GM12878 (cell line): ENCODE measurements at regions not wholly inside any gene's neighbourhood (a gene's known extent, or its start where the extent isn't known, plus 50 kb on each side); places are given as distances from the start of the nearest gene placed in this dataset.

ENCODE experiments used
- ATAC-seq: fragments of 200-7000 bp; cut with Tn5 transposase; 3 replicates; pipeline ENCODE4 v1.9.1; 2020; ENCODE audit warnings: mild to moderate bottlenecking, moderate library complexity
- BruUV-seq: library from RNA; stranded (reverse); fragments of 400-500 nt; replicated peaks from 2 replicates; lab custom pipeline; 2021; lab: Mats Ljungman, UMichigan
- CTCF ChIA-PET: fragments of 300-600 bp; sonication (Branson Sonifier 250); formaldehyde crosslinking; extraction: SDS; loops from one replicate; lab custom pipeline; 2021; ENCODE audit warnings: inconsistent platforms; lab: Yijun Ruan, JAX
- POLR2A ChIA-PET: fragments of 350-600 bp; formaldehyde crosslinking; extraction: SDS; loops from one replicate; lab custom pipeline; 2021; ENCODE audit warnings: inconsistent platforms; lab: Charles Lee
- RAD21 ChIA-PET: fragments of 300-600 bp; sonication (Branson Sonifier 250); formaldehyde crosslinking; loops from one replicate; lab custom pipeline; 2023; ENCODE audit warnings: antibody characterized with exemption; ENCODE audit not compliant: unreplicated experiment; lab: Charles Lee
- SMC1A ChIA-PET: fragments of 300-600 bp; sonication (Branson Sonifier 250); formaldehyde crosslinking; loops from one replicate; lab custom pipeline; 2023; ENCODE audit not compliant: unreplicated experiment, uncharacterized antibody; lab: Charles Lee
- DNase-seq: peaks from one replicate; pipeline ENCODE4 v3.0.0-alpha.2; 2011; ENCODE audit warnings: low read depth, low spot score
- FAIRE-seq: peaks from 3 replicates; lab custom pipeline; 2011; peaks lifted over from hg19 to GRCh38; lab: Jason Lieb, UNC
- H2AFZ ChIP-seq: 2 replicates; pipeline ENCODE4 v1.6.0; 2011; ENCODE audit warnings: low read depth, low read length, control low read depth; ENCODE audit not compliant: control insufficient read depth
- H3K27ac ChIP-seq: 2 replicates; pipeline ENCODE4 v1.5.1; 2011; ENCODE audit warnings: control low read depth; ENCODE audit not compliant: control insufficient read depth, insufficient read depth
- H3K27me3 ChIP-seq, 2 experiments: replicated peaks in 1 of 2; 2 replicates each; pipeline versions ENCODE4 v1.6.0 to v1.6.1; 2011; ENCODE audit warnings: low read length in 1 of 2; ENCODE audit not compliant: control insufficient read depth in 2 of 2, insufficient read depth in 2 of 2
- H3K36me3 ChIP-seq, 2 experiments: 2 replicates each; pipeline ENCODE4 v1.5.1; 2011; ENCODE audit warnings: low read length in 1 of 2; ENCODE audit not compliant: control insufficient read depth in 2 of 2, insufficient read depth in 2 of 2
- H3K4me1 ChIP-seq: 2 replicates; pipeline ENCODE4 v1.6.1; 2011; ENCODE audit warnings: mild to moderate bottlenecking, low read length, moderate library complexity, mixed read lengths; ENCODE audit not compliant: control insufficient read depth, insufficient read depth
- H3K4me2 ChIP-seq: 2 replicates; pipeline ENCODE4 v1.6.0; 2011; ENCODE audit warnings: control low read depth; ENCODE audit not compliant: control insufficient read depth, insufficient read depth
- H3K4me3 ChIP-seq: fragments of 200-600 bp; sonication (generic); 2 replicates; pipeline ENCODE4 v1.5.1; 2016
- H3K79me2 ChIP-seq: 2 replicates; pipeline ENCODE4 v1.6.0; 2011; ENCODE audit warnings: low read length; ENCODE audit not compliant: control insufficient read depth, insufficient read depth
- H3K9ac ChIP-seq: 2 replicates; pipeline ENCODE4 v1.8.0; 2011; ENCODE audit warnings: low read length, control low read depth, mixed read lengths; ENCODE audit not compliant: control insufficient read depth, insufficient read depth
- H3K9me3 ChIP-seq: replicated peaks from 3 replicates; pipeline ENCODE4 v1.5.1; 2011; ENCODE audit warnings: mild to moderate bottlenecking, low read length; ENCODE audit not compliant: control insufficient read depth, insufficient read depth
- H4K20me1 ChIP-seq: 2 replicates; pipeline ENCODE4 v1.6.0; 2011; ENCODE audit not compliant: control insufficient read depth, insufficient read depth
- BHLHE40 ChIP-seq, 2 experiments: fragments of 450-650 bp in 1 of 2; IDR thresholded peaks; 2 replicates each; pipeline ENCODE4 v1.6.1; 2011 to 2017; ENCODE audit warnings: low read depth in 2 of 2, borderline replicate concordance in 1 of 2, improper control_type of control experiment in 1 of 2, low read length in 1 of 2, mild to moderate bottlenecking in 1 of 2
- CREM ChIP-seq: IDR thresholded peaks from 2 replicates; pipeline ENCODE4 v1.6.1; 2014; ENCODE audit warnings: antibody characterized with exemption, low read depth
- EED ChIP-seq: sonication (generic); IDR thresholded peaks from 2 replicates; pipeline ENCODE4 v1.6.1; 2016; ENCODE audit warnings: antibody characterized with exemption, low read depth
- EGR1 ChIP-seq, 2 experiments: IDR thresholded peaks; 1 replicate in 1 of 2; 2 replicates in 1 of 2; pipeline ENCODE4 v1.6.1; 2011 to 2012; ENCODE audit warnings: low read depth in 2 of 2, low read length in 2 of 2, borderline replicate concordance in 1 of 2, mild to moderate bottlenecking in 1 of 2, moderate library complexity in 1 of 2
- JUNB ChIP-seq: IDR thresholded peaks from 2 replicates; pipeline ENCODE4 v1.6.1; 2016; ENCODE audit warnings: antibody characterized with exemption, mild to moderate bottlenecking
- KDM1A ChIP-seq: fragments of 200-600 bp; sonication (generic); IDR thresholded peaks from 2 replicates; pipeline ENCODE4 v1.6.1; 2016; ENCODE audit warnings: borderline replicate concordance
- MAX ChIP-seq: IDR thresholded peaks from 2 replicates; pipeline ENCODE4 v1.6.1; 2012; ENCODE audit warnings: low read depth, low read length, improper control_type of control experiment
- MEF2A ChIP-seq: IDR thresholded peaks from 2 replicates; pipeline ENCODE4 v1.6.1; 2011; ENCODE audit warnings: low read depth, mild to moderate bottlenecking, low read length, moderate library complexity; ENCODE audit not compliant: insufficient read depth
- MEF2B ChIP-seq: fragments of 450-650 bp; IDR thresholded peaks from 2 replicates; pipeline ENCODE4 v1.6.1; 2018; ENCODE audit warnings: mild to moderate bottlenecking, moderate library complexity; ENCODE audit not compliant: partially characterized antibody, poor library complexity, severe bottlenecking
- MXI1 ChIP-seq: fragments of 150-350 bp; IDR thresholded peaks from 2 replicates; pipeline ENCODE4 v1.6.1; 2011; ENCODE audit warnings: low read depth, mild to moderate bottlenecking, inconsistent platforms, low read length, improper control_type of control experiment
- SKIL ChIP-seq: fragments of 450-650 bp; IDR thresholded peaks from 2 replicates; pipeline ENCODE4 v1.6.1; 2017; ENCODE audit warnings: mild to moderate bottlenecking, low read depth, inconsistent platforms; ENCODE audit not compliant: poor library complexity, severe bottlenecking
- STAT1 ChIP-seq: fragments of 450-650 bp; conservative IDR thresholded peaks from 2 replicates; pipeline ENCODE4 v1.6.1; 2014; ENCODE audit warnings: antibody characterized with exemption, mild to moderate bottlenecking
- SUPT20H ChIP-seq: IDR thresholded peaks from 2 replicates; pipeline ENCODE4 v1.6.1; 2011; ENCODE audit warnings: low read depth, mild to moderate bottlenecking, low read length, moderate library complexity, borderline replicate concordance; ENCODE audit not compliant: control insufficient read depth
- YY1 ChIP-seq: IDR thresholded peaks from 2 replicates; pipeline ENCODE4 v1.6.1; 2011; ENCODE audit warnings: low read depth, mild to moderate bottlenecking, low read length
- ZBTB33 ChIP-seq: fragments of 450-650 bp; IDR thresholded peaks from 2 replicates; pipeline ENCODE4 v1.6.1; 2017; ENCODE audit warnings: mild to moderate bottlenecking
- ZNF622 ChIP-seq: fragments of 450-650 bp; IDR thresholded peaks from 2 replicates; pipeline ENCODE4 v1.6.1; 2017; ENCODE audit warnings: mild to moderate bottlenecking, inconsistent platforms
- ZZZ3 ChIP-seq: IDR thresholded peaks from 2 replicates; pipeline ENCODE4 v1.6.1; 2011; ENCODE audit warnings: low read depth; ENCODE audit not compliant: control insufficient read depth, insufficient read length
- WGBS: methylation state at CpG from one replicate; pipeline ENCODE4 v1.1.6; 2016; ENCODE audit warnings: low lambda C conversion rate; ENCODE audit not compliant: insufficient replicate concordance, insufficient coverage; ENCODE audit errors: missing lambda C conversion rate; 5-methylcytosine and 5-hydroxymethylcytosine counted together
- in situ Hi-C: fragments of 300-500 bp; cut with MboI; formaldehyde crosslinking; loops from 9 replicates; pipeline ENCODE4 v1.14.3; 2018; ENCODE audit warnings: mixed read lengths
- intact Hi-C: fragments of 100-400 bp; cut with micrococcal nuclease; formaldehyde crosslinking; loops from one replicate; pipeline ENCODE4 v1.14.2; 2022; ENCODE audit not compliant: unreplicated experiment
- TF ChIP-seq, protein P1 (sequence below): fragments of 450-650 bp; IDR thresholded peaks from 2 replicates; pipeline ENCODE4 v1.6.1; 2018; ENCODE audit warnings: mild to moderate bottlenecking, low read depth, moderate library complexity; ENCODE audit not compliant: partially characterized antibody

DNA sequence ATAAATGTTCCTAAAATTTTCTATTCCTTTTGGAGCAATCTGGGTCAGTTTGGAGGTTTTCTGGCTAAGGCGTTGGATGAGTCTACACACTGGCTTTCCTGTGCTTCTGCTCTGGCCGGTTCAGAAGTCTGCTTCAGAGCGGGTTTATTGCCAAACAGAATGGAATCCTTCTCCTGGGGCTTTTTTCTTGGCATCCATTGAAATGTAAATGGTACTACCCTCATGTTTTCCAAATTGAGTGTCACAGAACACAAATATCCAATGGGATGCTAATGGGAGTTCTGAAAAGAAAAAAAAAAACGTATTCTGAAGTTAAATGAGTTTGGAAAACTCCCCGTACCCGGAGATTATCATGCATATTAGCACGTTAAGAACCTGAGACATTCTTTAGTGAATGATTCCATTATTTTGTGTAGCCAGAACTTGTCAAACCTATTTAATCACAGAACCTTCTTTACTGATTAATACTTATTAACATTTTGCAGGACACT, 930.3 kb downstream of the QKI start:
- no peaks in the 10 kb centered on the region for H3K27me3 ChIP-seq
- 4% methylated on average over 7 of the region's 7 CpGs for WGBS
- in situ Hi-C loops, result no loop called here
- DNase-seq (no peak), FAIRE-seq (no peak), ATAC-seq (no peak)
- no peaks in the 10 kb centered on the region for H4K20me1 ChIP-seq
- no peak overlapping the region for H3K4me3 ChIP-seq
- no peaks in the 10 kb centered on the region for H3K4me1 ChIP-seq
- intact Hi-C loops, result no loop called here
- no peak overlapping the region for H2AFZ ChIP-seq
- TF ChIP-seq ZZZ3, result no peak
- no peak for TF ChIP-seq MEF2A
- TF ChIP-seq MXI1, result no peak
- no peak for TF ChIP-seq SKIL
- TF ChIP-seq SUPT20H, result no peak
- TF ChIP-seq MEF2B, result no peak
- no peak for TF ChIP-seq ZBTB33
- no peak for TF ChIP-seq EED
- TF ChIP-seq MAX, result no peak
- TF ChIP-seq STAT1, result no peak
- TF ChIP-seq, protein P1, sequence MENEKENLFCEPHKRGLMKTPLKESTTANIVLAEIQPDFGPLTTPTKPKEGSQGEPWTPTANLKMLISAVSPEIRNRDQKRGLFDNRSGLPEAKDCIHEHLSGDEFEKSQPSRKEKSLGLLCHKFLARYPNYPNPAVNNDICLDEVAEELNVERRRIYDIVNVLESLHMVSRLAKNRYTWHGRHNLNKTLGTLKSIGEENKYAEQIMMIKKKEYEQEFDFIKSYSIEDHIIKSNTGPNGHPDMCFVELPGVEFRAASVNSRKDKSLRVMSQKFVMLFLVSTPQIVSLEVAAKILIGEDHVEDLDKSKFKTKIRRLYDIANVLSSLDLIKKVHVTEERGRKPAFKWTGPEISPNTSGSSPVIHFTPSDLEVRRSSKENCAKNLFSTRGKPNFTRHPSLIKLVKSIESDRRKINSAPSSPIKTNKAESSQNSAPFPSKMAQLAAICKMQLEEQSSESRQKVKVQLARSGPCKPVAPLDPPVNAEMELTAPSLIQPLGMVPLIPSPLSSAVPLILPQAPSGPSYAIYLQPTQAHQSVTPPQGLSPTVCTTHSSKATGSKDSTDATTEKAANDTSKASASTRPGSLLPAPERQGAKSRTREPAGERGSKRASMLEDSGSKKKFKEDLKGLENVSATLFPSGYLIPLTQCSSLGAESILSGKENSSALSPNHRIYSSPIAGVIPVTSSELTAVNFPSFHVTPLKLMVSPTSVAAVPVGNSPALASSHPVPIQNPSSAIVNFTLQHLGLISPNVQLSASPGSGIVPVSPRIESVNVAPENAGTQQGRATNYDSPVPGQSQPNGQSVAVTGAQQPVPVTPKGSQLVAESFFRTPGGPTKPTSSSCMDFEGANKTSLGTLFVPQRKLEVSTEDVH, result no peak
- TF ChIP-seq EGR1 (IDR thresholded peaks at IDR 0.05; ENCODE audit: borderline replicate concordance in 1 of 2, low read depth in 2 of 2, low read length in 2 of 2), result no peak
- no peak for TF ChIP-seq BHLHE40 (IDR thresholded peaks at IDR 0.05; ENCODE audit: borderline replicate concordance in 1 of 2, low read depth in 2 of 2, low read length in 1 of 2)
- no peak for TF ChIP-seq YY1
- TF ChIP-seq KDM1A, result no peak
- TF ChIP-seq ZNF622, result no peak
- no peak for TF ChIP-seq CREM
- no peak for TF ChIP-seq JUNB
- ChIA-PET POLR2A (no interaction called here), RAD21 (no interaction called here), CTCF (no interaction called here), SMC1A (no interaction called here)
- no peaks in the 10 kb centered on the region for H3K9me3 ChIP-seq
- no peaks in the 10 kb centered on the region for H3K36me3 ChIP-seq
- no TSS peak for BruUV-seq
- no peak overlapping the region for H3K9ac ChIP-seq
- H3K79me2 ChIP-seq, result no peaks in the 10 kb centered on the region
- no peak overlapping the region for H3K27ac ChIP-seq
- no peak overlapping the region for H3K4me2 ChIP-seq
